ENCODE measurements at regions not wholly inside any gene's neighbourhood (a gene's known extent, or its start where the extent isn't known, plus 50 kb on each side); places are given as distances from the start of the nearest gene placed in this dataset.
"Not testable (repeated sequence)": the region's sequence is repeated elsewhere in the genome, so short reads cannot be mapped to it uniquely, and the experiment has no call there.

DNA sequence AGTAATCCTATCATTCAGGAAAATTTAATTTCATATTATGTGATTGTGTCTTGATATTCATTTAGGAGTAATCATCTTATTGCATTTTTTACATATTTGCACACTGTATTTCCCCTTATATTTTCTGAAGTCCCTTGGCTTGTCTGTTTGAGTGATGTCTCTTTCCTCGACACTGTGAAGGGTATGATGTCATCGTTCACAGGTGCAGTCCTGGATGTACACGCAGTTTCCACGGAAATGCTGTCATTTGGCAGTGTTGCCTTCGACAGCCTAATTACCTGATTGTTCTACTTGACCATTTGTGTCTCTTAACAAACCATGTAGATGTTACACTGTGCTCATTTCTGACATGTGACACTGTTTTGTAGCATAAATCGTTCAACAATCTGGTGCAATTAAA lies 1277.0 kb downstream of the TMEM121 start:
- no peaks in the 10 kb centered on the region for H3K27me3 ChIP-seq
- TF ChIP-seq, protein P1, sequence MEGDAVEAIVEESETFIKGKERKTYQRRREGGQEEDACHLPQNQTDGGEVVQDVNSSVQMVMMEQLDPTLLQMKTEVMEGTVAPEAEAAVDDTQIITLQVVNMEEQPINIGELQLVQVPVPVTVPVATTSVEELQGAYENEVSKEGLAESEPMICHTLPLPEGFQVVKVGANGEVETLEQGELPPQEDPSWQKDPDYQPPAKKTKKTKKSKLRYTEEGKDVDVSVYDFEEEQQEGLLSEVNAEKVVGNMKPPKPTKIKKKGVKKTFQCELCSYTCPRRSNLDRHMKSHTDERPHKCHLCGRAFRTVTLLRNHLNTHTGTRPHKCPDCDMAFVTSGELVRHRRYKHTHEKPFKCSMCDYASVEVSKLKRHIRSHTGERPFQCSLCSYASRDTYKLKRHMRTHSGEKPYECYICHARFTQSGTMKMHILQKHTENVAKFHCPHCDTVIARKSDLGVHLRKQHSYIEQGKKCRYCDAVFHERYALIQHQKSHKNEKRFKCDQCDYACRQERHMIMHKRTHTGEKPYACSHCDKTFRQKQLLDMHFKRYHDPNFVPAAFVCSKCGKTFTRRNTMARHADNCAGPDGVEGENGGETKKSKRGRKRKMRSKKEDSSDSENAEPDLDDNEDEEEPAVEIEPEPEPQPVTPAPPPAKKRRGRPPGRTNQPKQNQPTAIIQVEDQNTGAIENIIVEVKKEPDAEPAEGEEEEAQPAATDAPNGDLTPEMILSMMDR (IDR thresholded peaks at IDR 0.05; ENCODE audit: low read depth, low read length): no peak
- DNase-seq (ENCODE audit: low read depth in 1 of 2, low spot score in 1 of 2): no peak
- H3K4me3 ChIP-seq: no peak overlapping the region
- H3K4me1 ChIP-seq (ENCODE audit: low read depth): no peaks in the 10 kb centered on the region
- H3K36me3 ChIP-seq: no peaks in the 10 kb centered on the region
- H3K27ac ChIP-seq: no peak overlapping the region
- H3K9me3 ChIP-seq (ENCODE audit: low read depth): no peaks in the 10 kb centered on the region

DNA sequence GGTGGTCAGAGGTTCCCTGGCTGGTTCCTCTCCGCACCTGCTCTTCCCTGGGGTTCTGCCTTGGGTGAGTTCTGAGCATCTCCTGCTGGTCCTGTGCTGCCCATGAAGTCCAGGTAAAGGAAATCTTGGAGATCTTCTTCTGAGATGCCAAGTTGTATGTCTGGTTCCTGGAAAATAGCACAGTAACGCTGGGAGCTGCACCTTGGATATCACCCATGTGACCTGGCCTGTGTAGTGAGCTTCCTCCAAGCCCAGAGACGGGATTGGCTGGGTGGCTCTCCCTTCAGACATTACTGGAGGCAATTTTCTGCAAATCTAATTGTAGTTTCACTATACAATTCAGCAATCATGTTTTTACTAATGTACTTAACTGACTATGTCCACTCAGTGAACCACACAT lies 1281.1 kb downstream of the TMEM121 start:
- H3K27ac ChIP-seq: no peak overlapping the region
- no peaks in the 10 kb centered on the region for H3K27me3 ChIP-seq
- TF ChIP-seq, protein P1 (IDR thresholded peaks at IDR 0.05; ENCODE audit: low read depth, low read length): no peak
- H3K4me3 ChIP-seq: no peak overlapping the region
- no peak for DNase-seq (ENCODE audit: low read depth in 1 of 2, low spot score in 1 of 2)
- no peaks in the 10 kb centered on the region for H3K9me3 ChIP-seq (ENCODE audit: low read depth)
- H3K36me3 ChIP-seq: no peaks in the 10 kb centered on the region
- H3K4me1 ChIP-seq (ENCODE audit: low read depth): no peaks in the 10 kb centered on the region

- Histone ChIP-seq H3K27ac (no peak overlapping the region), H3K9me3 (ENCODE audit: low read depth) (no peaks in the 10 kb centered on the region), H3K4me1 (ENCODE audit: low read depth) (no peaks in the 10 kb centered on the region), H3K4me3 (no peak overlapping the region), H3K27me3 (no peaks in the 10 kb centered on the region), H3K36me3 (no peaks in the 10 kb centered on the region)
- no peak for DNase-seq (ENCODE audit: low read depth in 1 of 2, low spot score in 1 of 2)
- TF ChIP-seq, protein P1 (IDR thresholded peaks at IDR 0.05; ENCODE audit: low read depth, low read length): no peak
Measured at GRCh38 chr14:106808458-106808857, 1282.1 kb downstream of the TMEM121 start.

DNA sequence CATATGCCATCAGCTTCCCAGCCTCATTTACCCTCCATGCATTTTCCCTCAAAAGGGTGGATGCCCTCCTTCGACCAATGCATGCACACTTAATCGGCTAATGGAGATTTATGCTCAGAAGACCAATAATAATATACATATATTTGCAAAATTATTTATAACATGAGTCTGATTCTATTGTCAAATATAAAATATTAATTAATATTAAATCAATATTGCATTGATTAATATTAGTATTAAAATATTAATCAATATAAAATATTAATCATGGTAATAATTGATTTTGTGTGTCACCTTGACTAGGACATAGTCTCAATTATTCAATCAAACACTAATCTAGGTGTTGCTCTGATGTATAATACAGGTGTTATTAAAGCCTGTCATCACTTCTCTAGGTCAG lies 1282.5 kb downstream of the TMEM121 start:
- no peaks in the 10 kb centered on the region for H3K4me1 ChIP-seq (ENCODE audit: low read depth)
- no peaks in the 10 kb centered on the region for H3K36me3 ChIP-seq
- no peak for DNase-seq (ENCODE audit: low read depth in 1 of 2, low spot score in 1 of 2)
- H3K9me3 ChIP-seq (ENCODE audit: low read depth): no peaks in the 10 kb centered on the region
- no peak overlapping the region for H3K4me3 ChIP-seq
- H3K27me3 ChIP-seq: no peaks in the 10 kb centered on the region
- TF ChIP-seq, protein P1 (IDR thresholded peaks at IDR 0.05; ENCODE audit: low read depth, low read length): no peak
- H3K27ac ChIP-seq: no peak overlapping the region

DNA sequence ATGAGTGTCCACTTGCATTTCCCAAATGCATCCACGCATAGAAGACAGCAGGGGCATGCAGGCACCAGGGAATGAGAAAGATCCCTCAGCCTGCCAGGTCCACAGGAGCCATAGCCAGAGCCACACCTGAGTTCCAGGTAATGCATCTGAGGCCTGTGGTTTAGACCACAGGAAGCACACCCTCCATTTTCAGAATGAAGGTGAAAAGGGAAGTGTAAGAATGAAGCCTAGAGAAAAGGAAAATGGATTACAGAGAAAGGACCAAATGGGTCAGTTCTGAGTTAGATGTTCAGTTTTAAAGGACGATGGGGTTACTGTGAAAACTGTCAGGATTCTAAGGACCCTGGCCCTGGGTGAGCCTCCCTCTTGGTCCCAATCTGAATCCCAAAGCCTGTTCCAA lies 1283.2 kb downstream of the TMEM121 start:
- Histone ChIP-seq H3K4me3 (no peak overlapping the region), H3K27ac (no peak overlapping the region), H3K27me3 (no peaks in the 10 kb centered on the region), H3K9me3 (ENCODE audit: low read depth) (no peaks in the 10 kb centered on the region), H3K36me3 (no peaks in the 10 kb centered on the region), H3K4me1 (ENCODE audit: low read depth) (no peaks in the 10 kb centered on the region)
- TF ChIP-seq, protein P1 (IDR thresholded peaks at IDR 0.05; ENCODE audit: low read depth, low read length): no peak
- no peak for DNase-seq (ENCODE audit: low read depth in 1 of 2, low spot score in 1 of 2)

DNA sequence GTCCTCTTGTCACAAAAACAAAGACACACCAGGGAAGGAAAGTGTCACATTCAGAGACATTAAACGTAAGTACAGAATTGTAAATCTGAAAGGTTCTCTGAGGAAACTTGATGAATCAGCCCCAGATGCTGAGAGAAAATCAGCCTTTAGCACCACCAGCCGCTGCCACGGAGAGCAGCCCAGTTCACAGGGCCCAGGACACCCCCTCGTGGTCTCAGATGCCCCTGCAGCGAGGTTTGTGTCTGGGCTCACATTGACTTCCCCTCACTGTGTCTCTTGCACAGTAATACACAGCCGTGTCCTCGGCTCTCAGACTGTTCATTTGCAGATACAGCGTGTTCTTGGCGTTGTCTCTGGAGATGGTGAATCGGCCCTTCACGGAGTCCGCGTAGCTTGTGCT lies 1283.8 kb downstream of the TMEM121 start:
- H3K4me3 ChIP-seq; H3K36me3 ChIP-seq; H3K9me3 ChIP-seq (ENCODE audit: low read depth); H3K27me3 ChIP-seq; H3K4me1 ChIP-seq (ENCODE audit: low read depth); H3K27ac ChIP-seq; DNase-seq (ENCODE audit: low read depth in 1 of 2, low spot score in 1 of 2): not testable (repeated sequence)
